ENCODE measurements at regions not wholly inside any gene's neighbourhood (a gene's known extent, or its start where the extent isn't known, plus 50 kb on each side); places are given as distances from the start of the nearest gene placed in this dataset.

DNA sequence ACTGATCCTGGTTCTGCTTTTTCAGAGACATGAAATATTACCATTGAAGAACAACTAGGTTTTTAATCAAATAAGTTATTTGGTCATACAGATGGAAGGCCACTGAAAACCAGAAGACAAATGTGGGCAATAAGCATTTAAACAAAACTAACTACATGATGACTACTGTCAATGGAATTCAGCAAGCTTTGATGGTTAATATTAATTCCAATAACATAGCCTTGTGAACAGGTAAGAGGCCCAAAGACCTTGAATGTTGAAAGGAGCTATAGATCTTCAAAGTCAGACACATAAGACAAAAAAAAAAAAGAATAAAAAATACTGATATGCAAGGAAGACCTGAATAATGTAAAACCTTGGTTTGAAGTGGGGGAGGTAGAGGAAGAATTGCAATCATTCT, 1955.6 kb upstream of the CELF4 start:
- TF ChIP-seq POLR2A (IDR thresholded peaks at IDR 0.05), result no peak
- TF ChIP-seq, protein P1, sequence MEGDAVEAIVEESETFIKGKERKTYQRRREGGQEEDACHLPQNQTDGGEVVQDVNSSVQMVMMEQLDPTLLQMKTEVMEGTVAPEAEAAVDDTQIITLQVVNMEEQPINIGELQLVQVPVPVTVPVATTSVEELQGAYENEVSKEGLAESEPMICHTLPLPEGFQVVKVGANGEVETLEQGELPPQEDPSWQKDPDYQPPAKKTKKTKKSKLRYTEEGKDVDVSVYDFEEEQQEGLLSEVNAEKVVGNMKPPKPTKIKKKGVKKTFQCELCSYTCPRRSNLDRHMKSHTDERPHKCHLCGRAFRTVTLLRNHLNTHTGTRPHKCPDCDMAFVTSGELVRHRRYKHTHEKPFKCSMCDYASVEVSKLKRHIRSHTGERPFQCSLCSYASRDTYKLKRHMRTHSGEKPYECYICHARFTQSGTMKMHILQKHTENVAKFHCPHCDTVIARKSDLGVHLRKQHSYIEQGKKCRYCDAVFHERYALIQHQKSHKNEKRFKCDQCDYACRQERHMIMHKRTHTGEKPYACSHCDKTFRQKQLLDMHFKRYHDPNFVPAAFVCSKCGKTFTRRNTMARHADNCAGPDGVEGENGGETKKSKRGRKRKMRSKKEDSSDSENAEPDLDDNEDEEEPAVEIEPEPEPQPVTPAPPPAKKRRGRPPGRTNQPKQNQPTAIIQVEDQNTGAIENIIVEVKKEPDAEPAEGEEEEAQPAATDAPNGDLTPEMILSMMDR (IDR thresholded peaks at IDR 0.05), result no peak
